Hepatocyte (in vitro differentiated cells): ENCODE measurements at regions not wholly inside any gene's neighbourhood (a gene's known extent, or its start where the extent isn't known, plus 50 kb on each side); places are given as distances from the start of the nearest gene placed in this dataset.

Experiments used
- EZH2 ChIP-seq: fragments of 200-600 bp; sonication (generic); IDR thresholded peaks from 2 replicates; pipeline ENCODE4 v1.6.1; 2016; ENCODE audit warnings: antibody characterized with exemption, mild to moderate bottlenecking, borderline replicate concordance
- TF ChIP-seq, protein P1 (sequence below): fragments of 200-600 bp; sonication (generic); IDR thresholded peaks from 2 replicates; pipeline ENCODE4 v1.5.1; 2016; ENCODE audit warnings: antibody characterized with exemption, mild to moderate bottlenecking; ENCODE audit not compliant: poor library complexity

DNA sequence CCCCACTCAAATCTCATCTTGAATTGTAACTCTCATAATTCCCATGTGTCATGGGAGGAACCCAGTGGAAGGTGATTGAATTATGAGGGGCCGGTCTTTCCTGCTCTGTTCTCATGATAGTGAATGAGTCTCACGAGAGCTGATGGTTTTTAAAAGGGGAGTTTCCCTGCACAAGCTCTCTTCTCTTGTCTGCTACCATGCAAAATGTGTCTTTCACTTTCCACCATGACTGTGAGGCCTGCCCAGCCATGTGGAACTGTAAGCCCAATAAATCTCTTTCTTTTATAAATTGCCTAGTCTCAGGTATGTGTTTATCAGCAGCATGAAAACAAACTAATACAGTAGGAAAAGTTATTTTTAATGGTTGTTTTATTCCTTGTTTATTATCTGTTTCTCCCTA, 146.0 kb downstream of the FSCB start:
- no peak for TF ChIP-seq EZH2
- TF ChIP-seq, protein P1, sequence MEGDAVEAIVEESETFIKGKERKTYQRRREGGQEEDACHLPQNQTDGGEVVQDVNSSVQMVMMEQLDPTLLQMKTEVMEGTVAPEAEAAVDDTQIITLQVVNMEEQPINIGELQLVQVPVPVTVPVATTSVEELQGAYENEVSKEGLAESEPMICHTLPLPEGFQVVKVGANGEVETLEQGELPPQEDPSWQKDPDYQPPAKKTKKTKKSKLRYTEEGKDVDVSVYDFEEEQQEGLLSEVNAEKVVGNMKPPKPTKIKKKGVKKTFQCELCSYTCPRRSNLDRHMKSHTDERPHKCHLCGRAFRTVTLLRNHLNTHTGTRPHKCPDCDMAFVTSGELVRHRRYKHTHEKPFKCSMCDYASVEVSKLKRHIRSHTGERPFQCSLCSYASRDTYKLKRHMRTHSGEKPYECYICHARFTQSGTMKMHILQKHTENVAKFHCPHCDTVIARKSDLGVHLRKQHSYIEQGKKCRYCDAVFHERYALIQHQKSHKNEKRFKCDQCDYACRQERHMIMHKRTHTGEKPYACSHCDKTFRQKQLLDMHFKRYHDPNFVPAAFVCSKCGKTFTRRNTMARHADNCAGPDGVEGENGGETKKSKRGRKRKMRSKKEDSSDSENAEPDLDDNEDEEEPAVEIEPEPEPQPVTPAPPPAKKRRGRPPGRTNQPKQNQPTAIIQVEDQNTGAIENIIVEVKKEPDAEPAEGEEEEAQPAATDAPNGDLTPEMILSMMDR = no peak
